ENCODE measurements at regions not wholly inside any gene's neighbourhood (a gene's known extent, or its start where the extent isn't known, plus 50 kb on each side); places are given as distances from the start of the nearest gene placed in this dataset.

- ChIA-PET POLR2A (no interaction called here), CTCF (no interaction called here)
- Mint-ChIP-seq H3K4me3 (no peak overlapping the region), H3K4me1 (no peaks in the 10 kb centered on the region), H3K27me3 (no peaks in the 10 kb centered on the region), H3K36me3 (ENCODE audit: low read depth) (no peaks in the 10 kb centered on the region), H3K27ac (no peak overlapping the region), H3K9me3 (no peaks in the 10 kb centered on the region)
- DNase-seq (no peak), ATAC-seq (ENCODE audit: low read depth) (no peak)
- intact Hi-C loops (cut with micrococcal nuclease), result no loop called here
- no peak for TF ChIP-seq CTCF (IDR thresholded peaks at IDR 0.05)
Observed at GRCh38 chr4:128463006-128463405, 175.4 kb upstream of the PGRMC2 start.

GRCh38 chr4:128462103-128462783 lies 174.6 kb upstream of the PGRMC2 start:
- H3K9me3 Mint-ChIP-seq, result no peaks in the 10 kb centered on the region
- ChIA-PET CTCF (no interaction called here), POLR2A (no interaction called here)
- H3K27me3 Mint-ChIP-seq, result no peaks in the 10 kb centered on the region
- no peak overlapping the region for H3K4me3 Mint-ChIP-seq
- ATAC-seq (ENCODE audit: low read depth) (no peak), DNase-seq (no peak)
- no peak for TF ChIP-seq CTCF (IDR thresholded peaks at IDR 0.05)
- no peaks in the 10 kb centered on the region for H3K36me3 Mint-ChIP-seq (ENCODE audit: low read depth)
- no peaks in the 10 kb centered on the region for H3K4me1 Mint-ChIP-seq
- no peak overlapping the region for H3K27ac Mint-ChIP-seq
- intact Hi-C loops (cut with micrococcal nuclease), result no loop called here

- Mint-ChIP-seq H3K4me1 (no peaks in the 10 kb centered on the region), H3K36me3 (ENCODE audit: low read depth) (no peaks in the 10 kb centered on the region), H3K27ac (no peak overlapping the region), H3K9me3 (no peaks in the 10 kb centered on the region), H3K27me3 (no peaks in the 10 kb centered on the region), H3K4me3 (no peak overlapping the region)
- ChIA-PET CTCF (no interaction called here), POLR2A (no interaction called here)
- ATAC-seq (ENCODE audit: low read depth) (no peak), DNase-seq (no peak)
- no peak for TF ChIP-seq CTCF (IDR thresholded peaks at IDR 0.05)
- intact Hi-C loops (cut with micrococcal nuclease), result no loop called here
Observed at GRCh38 chr4:128461291-128462102, 173.9 kb upstream of the PGRMC2 start.

- H3K27ac Mint-ChIP-seq, result no peak overlapping the region
- peaks cover under 1% of the 10 kb centered on the region for H3K27me3 Mint-ChIP-seq
- DNase-seq (no peak), ATAC-seq (ENCODE audit: low read depth) (no peak)
- H3K4me3 Mint-ChIP-seq, result no peak overlapping the region
- intact Hi-C loops (cut with micrococcal nuclease), result loop anchor here (10.0 kb wide), 2 partner anchors 215 to 265 kb away; no protein-coding TSS in a partner anchor
- no peaks in the 10 kb centered on the region for H3K36me3 Mint-ChIP-seq (ENCODE audit: low read depth)
- ChIA-PET CTCF (no interaction called here), POLR2A (no interaction called here)
- no peaks in the 10 kb centered on the region for H3K9me3 Mint-ChIP-seq
- TF ChIP-seq CTCF (IDR thresholded peaks at IDR 0.05), result no peak
- H3K4me1 Mint-ChIP-seq, result peaks cover 3% of the 10 kb centered on the region
Observed at GRCh38 chr4:128459547-128459946, 171.9 kb upstream of the PGRMC2 start.

- intact Hi-C loops (cut with micrococcal nuclease), result loop anchor here (10.0 kb wide), 2 partner anchors 216 to 264 kb away; no protein-coding TSS in a partner anchor
- H3K4me1 Mint-ChIP-seq, result peaks cover 8% of the 10 kb centered on the region
- ChIA-PET CTCF (no interaction called here), POLR2A (no interaction called here)
- no peaks in the 10 kb centered on the region for H3K9me3 Mint-ChIP-seq
- ATAC-seq (ENCODE audit: low read depth) (no peak), DNase-seq (no peak)
- peaks cover 6% of the 10 kb centered on the region for H3K27me3 Mint-ChIP-seq
- no peak overlapping the region for H3K4me3 Mint-ChIP-seq
- no peak overlapping the region for H3K27ac Mint-ChIP-seq
- TF ChIP-seq CTCF (IDR thresholded peaks at IDR 0.05), result no peak
- no peaks in the 10 kb centered on the region for H3K36me3 Mint-ChIP-seq (ENCODE audit: low read depth)
Observed at GRCh38 chr4:128458816-128459215, 171.2 kb upstream of the PGRMC2 start.

Measured in activated B cell treated with CpG ODN at 0.5 μM for 24 hours (primary cell).